GM12878 (cell line): ENCODE measurements at regions not wholly inside any gene's neighbourhood (a gene's known extent, or its start where the extent isn't known, plus 50 kb on each side); places are given as distances from the start of the nearest gene placed in this dataset.

Experiments used
- ATAC-seq: fragments of 200-7000 bp; cut with Tn5 transposase; 3 replicates; pipeline ENCODE4 v1.9.1; 2020; ENCODE audit warnings: mild to moderate bottlenecking, moderate library complexity
- BruUV-seq: library from RNA; stranded (reverse); fragments of 400-500 nt; replicated peaks from 2 replicates; lab custom pipeline; 2021; lab: Mats Ljungman, UMichigan
- CTCF ChIA-PET: fragments of 300-600 bp; sonication (Branson Sonifier 250); formaldehyde crosslinking; extraction: SDS; loops from one replicate; lab custom pipeline; 2021; ENCODE audit warnings: inconsistent platforms; lab: Yijun Ruan, JAX
- POLR2A ChIA-PET: fragments of 350-600 bp; formaldehyde crosslinking; extraction: SDS; loops from one replicate; lab custom pipeline; 2021; ENCODE audit warnings: inconsistent platforms; lab: Charles Lee
- RAD21 ChIA-PET: fragments of 300-600 bp; sonication (Branson Sonifier 250); formaldehyde crosslinking; loops from one replicate; lab custom pipeline; 2023; ENCODE audit warnings: antibody characterized with exemption; ENCODE audit not compliant: unreplicated experiment; lab: Charles Lee
- SMC1A ChIA-PET: fragments of 300-600 bp; sonication (Branson Sonifier 250); formaldehyde crosslinking; loops from one replicate; lab custom pipeline; 2023; ENCODE audit not compliant: unreplicated experiment, uncharacterized antibody; lab: Charles Lee
- DNase-seq: peaks from one replicate; pipeline ENCODE4 v3.0.0-alpha.2; 2011; ENCODE audit warnings: low read depth, low spot score
- FAIRE-seq: peaks from 3 replicates; lab custom pipeline; 2011; peaks lifted over from hg19 to GRCh38; lab: Jason Lieb, UNC
- H2AFZ ChIP-seq: 2 replicates; pipeline ENCODE4 v1.6.0; 2011; ENCODE audit warnings: low read depth, low read length, control low read depth; ENCODE audit not compliant: control insufficient read depth
- H3K27ac ChIP-seq: 2 replicates; pipeline ENCODE4 v1.5.1; 2011; ENCODE audit warnings: control low read depth; ENCODE audit not compliant: control insufficient read depth, insufficient read depth
- H3K27me3 ChIP-seq, 2 experiments: replicated peaks in 1 of 2; 2 replicates each; pipeline versions ENCODE4 v1.6.0 to v1.6.1; 2011; ENCODE audit warnings: low read length in 1 of 2; ENCODE audit not compliant: control insufficient read depth in 2 of 2, insufficient read depth in 2 of 2
- H3K36me3 ChIP-seq, 2 experiments: 2 replicates each; pipeline ENCODE4 v1.5.1; 2011; ENCODE audit warnings: low read length in 1 of 2; ENCODE audit not compliant: control insufficient read depth in 2 of 2, insufficient read depth in 2 of 2
- H3K4me1 ChIP-seq: 2 replicates; pipeline ENCODE4 v1.6.1; 2011; ENCODE audit warnings: mild to moderate bottlenecking, low read length, moderate library complexity, mixed read lengths; ENCODE audit not compliant: control insufficient read depth, insufficient read depth
- H3K4me2 ChIP-seq: 2 replicates; pipeline ENCODE4 v1.6.0; 2011; ENCODE audit warnings: control low read depth; ENCODE audit not compliant: control insufficient read depth, insufficient read depth
- H3K4me3 ChIP-seq: fragments of 200-600 bp; sonication (generic); 2 replicates; pipeline ENCODE4 v1.5.1; 2016
- H3K79me2 ChIP-seq: 2 replicates; pipeline ENCODE4 v1.6.0; 2011; ENCODE audit warnings: low read length; ENCODE audit not compliant: control insufficient read depth, insufficient read depth
- H3K9ac ChIP-seq: 2 replicates; pipeline ENCODE4 v1.8.0; 2011; ENCODE audit warnings: low read length, control low read depth, mixed read lengths; ENCODE audit not compliant: control insufficient read depth, insufficient read depth
- H3K9me3 ChIP-seq: replicated peaks from 3 replicates; pipeline ENCODE4 v1.5.1; 2011; ENCODE audit warnings: mild to moderate bottlenecking, low read length; ENCODE audit not compliant: control insufficient read depth, insufficient read depth
- H4K20me1 ChIP-seq: 2 replicates; pipeline ENCODE4 v1.6.0; 2011; ENCODE audit not compliant: control insufficient read depth, insufficient read depth
- ATF7 ChIP-seq: fragments of 450-650 bp; IDR thresholded peaks from 2 replicates; pipeline ENCODE4 v1.6.1; 2016; ENCODE audit warnings: low read depth, mild to moderate bottlenecking
- CBX5 ChIP-seq: sonication (generic); IDR thresholded peaks from 2 replicates; pipeline ENCODE4 v1.6.1; 2016; ENCODE audit warnings: low read depth, moderate library complexity, mild to moderate bottlenecking, inconsistent platforms
- JUNB ChIP-seq: IDR thresholded peaks from 2 replicates; pipeline ENCODE4 v1.6.1; 2016; ENCODE audit warnings: antibody characterized with exemption, mild to moderate bottlenecking
- POLR2A ChIP-seq: IDR thresholded peaks from 2 replicates; pipeline ENCODE4 v1.6.1; 2011; ENCODE audit warnings: low read depth, mild to moderate bottlenecking, low read length
- RUNX3 ChIP-seq: IDR thresholded peaks from 2 replicates; pipeline ENCODE4 v1.6.1; 2012; ENCODE audit warnings: low read length, inconsistent platforms
- WGBS: methylation state at CpG from one replicate; pipeline ENCODE4 v1.1.6; 2016; ENCODE audit warnings: low lambda C conversion rate; ENCODE audit not compliant: insufficient replicate concordance, insufficient coverage; ENCODE audit errors: missing lambda C conversion rate; 5-methylcytosine and 5-hydroxymethylcytosine counted together
- in situ Hi-C: fragments of 300-500 bp; cut with MboI; formaldehyde crosslinking; loops from 9 replicates; pipeline ENCODE4 v1.14.3; 2018; ENCODE audit warnings: mixed read lengths
- intact Hi-C: fragments of 100-400 bp; cut with micrococcal nuclease; formaldehyde crosslinking; loops from one replicate; pipeline ENCODE4 v1.14.2; 2022; ENCODE audit not compliant: unreplicated experiment
- TF ChIP-seq, protein P1 (sequence below): IDR thresholded peaks from 2 replicates; pipeline ENCODE4 v1.6.1; 2012; ENCODE audit warnings: mild to moderate bottlenecking, low read depth, low read length
- TF ChIP-seq, protein P2 (sequence below): fragments of 450-650 bp; IDR thresholded peaks from 2 replicates; pipeline ENCODE4 v1.6.1; 2017; ENCODE audit warnings: borderline replicate concordance

DNA sequence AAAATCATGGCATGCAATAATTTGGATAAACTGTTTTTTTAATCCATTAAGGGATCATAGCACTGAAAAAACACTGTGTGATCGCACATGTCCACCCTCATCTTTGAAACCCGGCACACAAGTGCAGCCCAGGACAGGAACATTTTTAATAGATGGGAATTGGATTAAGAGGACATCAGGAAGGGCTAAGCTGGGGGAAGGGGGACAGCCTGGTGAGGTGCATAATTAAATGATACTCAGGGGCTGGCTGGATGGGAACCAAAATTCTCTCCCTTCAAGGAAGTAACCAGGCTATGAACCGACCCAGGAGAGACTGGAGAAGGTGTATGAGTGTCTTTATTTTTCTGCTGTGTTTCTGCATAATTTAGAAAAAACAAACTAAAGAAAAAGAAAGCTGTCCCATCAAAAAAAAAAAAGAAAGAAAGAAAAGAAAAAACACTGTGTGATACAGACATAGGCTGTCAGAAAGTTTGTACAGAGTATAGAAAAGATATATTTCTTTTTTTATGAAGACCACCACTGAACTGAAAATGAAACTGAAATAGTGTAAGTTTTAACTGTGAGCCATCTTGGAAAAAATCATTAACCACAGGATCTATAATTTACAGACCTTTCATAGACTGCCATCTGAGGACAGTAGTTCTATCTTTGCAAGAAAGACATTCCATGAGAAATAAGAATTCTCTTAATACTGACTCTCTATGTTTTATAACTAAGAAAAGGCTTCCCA, 75.1 kb upstream of the SLC38A4 start (continued):
- TF ChIP-seq, protein P1, sequence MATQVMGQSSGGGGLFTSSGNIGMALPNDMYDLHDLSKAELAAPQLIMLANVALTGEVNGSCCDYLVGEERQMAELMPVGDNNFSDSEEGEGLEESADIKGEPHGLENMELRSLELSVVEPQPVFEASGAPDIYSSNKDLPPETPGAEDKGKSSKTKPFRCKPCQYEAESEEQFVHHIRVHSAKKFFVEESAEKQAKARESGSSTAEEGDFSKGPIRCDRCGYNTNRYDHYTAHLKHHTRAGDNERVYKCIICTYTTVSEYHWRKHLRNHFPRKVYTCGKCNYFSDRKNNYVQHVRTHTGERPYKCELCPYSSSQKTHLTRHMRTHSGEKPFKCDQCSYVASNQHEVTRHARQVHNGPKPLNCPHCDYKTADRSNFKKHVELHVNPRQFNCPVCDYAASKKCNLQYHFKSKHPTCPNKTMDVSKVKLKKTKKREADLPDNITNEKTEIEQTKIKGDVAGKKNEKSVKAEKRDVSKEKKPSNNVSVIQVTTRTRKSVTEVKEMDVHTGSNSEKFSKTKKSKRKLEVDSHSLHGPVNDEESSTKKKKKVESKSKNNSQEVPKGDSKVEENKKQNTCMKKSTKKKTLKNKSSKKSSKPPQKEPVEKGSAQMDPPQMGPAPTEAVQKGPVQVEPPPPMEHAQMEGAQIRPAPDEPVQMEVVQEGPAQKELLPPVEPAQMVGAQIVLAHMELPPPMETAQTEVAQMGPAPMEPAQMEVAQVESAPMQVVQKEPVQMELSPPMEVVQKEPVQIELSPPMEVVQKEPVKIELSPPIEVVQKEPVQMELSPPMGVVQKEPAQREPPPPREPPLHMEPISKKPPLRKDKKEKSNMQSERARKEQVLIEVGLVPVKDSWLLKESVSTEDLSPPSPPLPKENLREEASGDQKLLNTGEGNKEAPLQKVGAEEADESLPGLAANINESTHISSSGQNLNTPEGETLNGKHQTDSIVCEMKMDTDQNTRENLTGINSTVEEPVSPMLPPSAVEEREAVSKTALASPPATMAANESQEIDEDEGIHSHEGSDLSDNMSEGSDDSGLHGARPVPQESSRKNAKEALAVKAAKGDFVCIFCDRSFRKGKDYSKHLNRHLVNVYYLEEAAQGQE, result no peak
- TF ChIP-seq, protein P2, sequence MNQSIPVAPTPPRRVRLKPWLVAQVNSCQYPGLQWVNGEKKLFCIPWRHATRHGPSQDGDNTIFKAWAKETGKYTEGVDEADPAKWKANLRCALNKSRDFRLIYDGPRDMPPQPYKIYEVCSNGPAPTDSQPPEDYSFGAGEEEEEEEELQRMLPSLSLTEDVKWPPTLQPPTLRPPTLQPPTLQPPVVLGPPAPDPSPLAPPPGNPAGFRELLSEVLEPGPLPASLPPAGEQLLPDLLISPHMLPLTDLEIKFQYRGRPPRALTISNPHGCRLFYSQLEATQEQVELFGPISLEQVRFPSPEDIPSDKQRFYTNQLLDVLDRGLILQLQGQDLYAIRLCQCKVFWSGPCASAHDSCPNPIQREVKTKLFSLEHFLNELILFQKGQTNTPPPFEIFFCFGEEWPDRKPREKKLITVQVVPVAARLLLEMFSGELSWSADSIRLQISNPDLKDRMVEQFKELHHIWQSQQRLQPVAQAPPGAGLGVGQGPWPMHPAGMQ, result no peak
- TF ChIP-seq CBX5, result no peak
- TF ChIP-seq ATF7, result no peak

GRCh38 chr12:46901464-46902205, 75.8 kb upstream of the SLC38A4 start:
- no peak for TF ChIP-seq RUNX3
- TF ChIP-seq POLR2A, result no peak
- TF ChIP-seq JUNB, result no peak
- TF ChIP-seq, all 136 proteins: peak for 0
- POLR2A ChIA-PET, result no interaction called here
- H3K36me3 ChIP-seq, result no peaks in the 10 kb centered on the region
- no peak overlapping the region for H3K4me3 ChIP-seq
- no peak overlapping the region for H3K27ac ChIP-seq
- in situ Hi-C loops, result no loop called here
- RAD21 ChIA-PET, result no interaction called here
- FAIRE-seq (no peak), ATAC-seq (no peak), DNase-seq (no peak)
- SMC1A ChIA-PET, result no interaction called here
- H3K4me2 ChIP-seq, result no peak overlapping the region
- intact Hi-C loops, result no loop called here
- WGBS, result 26% methylated on average over 3 of the region's 3 CpGs
- no peak overlapping the region for H2AFZ ChIP-seq
- H3K27me3 ChIP-seq, result no peaks in the 10 kb centered on the region
- CTCF ChIA-PET, result no interaction called here
- no peak overlapping the region for H3K9ac ChIP-seq
- BruUV-seq, result no TSS peak
- H3K4me1 ChIP-seq, result no peaks in the 10 kb centered on the region
- H3K79me2 ChIP-seq, result no peaks in the 10 kb centered on the region
- no peaks in the 10 kb centered on the region for H3K9me3 ChIP-seq
- no peaks in the 10 kb centered on the region for H4K20me1 ChIP-seq
